Stimulated activated CD8-positive, alpha-beta memory T cell treated with anti-CD3 and anti-CD28 coated beads, Interleukin-2, amount 100 ng/mL, for 48 hours (primary cell): ENCODE measurements at regions not wholly inside any gene's neighbourhood (a gene's known extent, or its start where the extent isn't known, plus 50 kb on each side); places are given as distances from the start of the nearest gene placed in this dataset.
"Not testable (repeated sequence)": the region's sequence is repeated elsewhere in the genome, so short reads cannot be mapped to it uniquely, and the experiment has no call there.

ENCODE experiments used
- DNase-seq, 2 donors: peaks; one replicate each; pipeline ENCODE4 v3.0.0-alpha.2; 2020; ENCODE audit warnings: low read depth in 2 of 2

DNA sequence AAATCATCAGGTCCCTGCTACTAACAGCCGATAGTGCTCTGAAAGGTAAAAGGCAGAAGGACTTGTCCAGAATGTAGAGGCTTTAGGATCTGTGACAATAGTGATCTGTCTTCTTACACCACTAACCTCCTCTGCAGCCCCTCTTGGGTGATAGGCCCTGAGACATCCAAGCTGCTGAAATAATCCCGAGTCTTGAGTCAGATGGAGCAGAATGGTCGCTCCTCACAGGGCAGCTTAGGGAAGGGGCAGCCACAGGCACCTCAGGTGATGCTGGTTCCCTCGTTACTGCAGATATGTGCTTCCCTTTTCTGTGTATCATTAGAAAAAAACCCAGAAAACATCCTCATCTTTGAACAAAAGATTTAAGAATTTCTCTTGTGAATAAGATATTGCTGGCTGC, 157.1 kb upstream of the DLX2 start:
- no peak for DNase-seq

DNA sequence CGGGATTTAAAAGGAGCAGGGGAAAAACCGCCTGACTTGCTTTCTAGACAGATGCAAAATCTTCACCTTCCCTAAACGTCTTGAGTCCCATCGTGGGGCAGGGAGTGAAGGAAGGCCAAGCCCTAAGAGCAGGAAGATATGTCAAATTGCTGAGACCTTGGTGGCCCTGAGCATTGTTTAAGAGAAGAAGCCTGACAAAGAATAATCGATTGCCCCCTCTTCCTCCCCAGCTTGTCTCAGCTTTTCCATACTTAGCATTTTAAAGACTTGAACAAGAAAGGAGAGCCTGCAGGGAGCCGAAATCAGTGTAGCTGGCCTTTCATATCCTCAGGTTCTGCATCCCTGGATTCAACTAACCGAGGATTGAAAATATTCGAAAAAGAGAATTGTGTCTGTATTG, 157.6 kb upstream of the DLX2 start:
- DNase-seq, result no peak

DNA sequence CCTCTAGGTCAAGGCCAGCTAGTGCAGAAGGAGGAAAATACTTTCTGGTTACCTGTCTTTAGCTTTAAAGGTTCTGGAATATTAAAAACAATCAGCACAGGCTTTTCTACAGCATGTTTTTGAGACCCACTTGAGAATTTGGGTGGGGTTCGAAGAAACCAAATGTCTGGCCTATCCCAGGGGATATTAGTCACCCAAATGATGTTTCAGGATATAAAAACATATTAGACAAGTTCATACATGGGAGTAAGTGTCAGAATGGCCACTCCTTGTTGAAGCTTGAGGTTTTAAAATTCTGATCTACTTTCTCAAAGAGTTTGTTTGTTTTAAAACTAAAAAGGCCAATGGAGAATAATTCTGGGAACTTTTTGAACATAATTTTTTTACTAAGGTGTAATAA, 158.6 kb upstream of the DLX2 start:
- DNase-seq, result no peak

DNA sequence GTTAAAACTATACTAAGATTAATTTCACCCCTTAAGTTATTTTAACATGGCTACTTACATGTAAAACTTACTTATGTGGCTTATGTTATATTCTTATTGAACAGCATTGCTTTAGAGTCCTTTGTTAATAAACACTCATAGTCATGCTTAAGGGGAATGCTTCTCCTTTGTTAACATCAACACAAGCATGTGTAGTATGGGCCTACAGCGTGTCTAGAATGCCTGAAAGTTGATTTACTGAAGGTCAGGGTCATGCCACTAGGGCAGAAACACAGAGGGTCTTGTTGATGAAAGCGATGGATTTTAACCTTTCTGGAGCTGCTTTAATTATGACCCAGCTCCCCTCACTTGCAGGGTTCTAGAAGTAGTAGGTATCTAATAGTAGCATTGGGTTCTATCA, 159.8 kb upstream of the DLX2 start:
- no peak for DNase-seq

DNA sequence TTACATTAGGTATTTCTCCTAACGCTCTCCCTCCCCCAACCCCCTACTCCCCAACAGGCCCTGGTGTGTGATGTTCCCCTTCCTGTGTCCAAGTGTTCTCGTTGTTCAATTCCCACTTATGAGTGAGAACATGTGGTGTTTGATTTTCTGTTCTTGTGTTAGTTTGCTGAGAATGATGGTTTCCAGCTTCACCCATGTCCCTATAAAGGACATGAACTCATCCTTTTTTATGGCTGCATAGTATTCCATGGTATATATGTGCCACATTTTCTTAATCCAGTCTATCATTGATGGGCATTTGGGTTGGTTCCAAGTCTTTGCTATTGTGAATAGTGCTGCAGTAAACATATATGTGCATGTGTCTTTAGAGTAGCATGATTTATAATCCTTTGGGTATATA, 162.1 kb upstream of the DLX2 start:
- DNase-seq, result not testable (repeated sequence)

DNA sequence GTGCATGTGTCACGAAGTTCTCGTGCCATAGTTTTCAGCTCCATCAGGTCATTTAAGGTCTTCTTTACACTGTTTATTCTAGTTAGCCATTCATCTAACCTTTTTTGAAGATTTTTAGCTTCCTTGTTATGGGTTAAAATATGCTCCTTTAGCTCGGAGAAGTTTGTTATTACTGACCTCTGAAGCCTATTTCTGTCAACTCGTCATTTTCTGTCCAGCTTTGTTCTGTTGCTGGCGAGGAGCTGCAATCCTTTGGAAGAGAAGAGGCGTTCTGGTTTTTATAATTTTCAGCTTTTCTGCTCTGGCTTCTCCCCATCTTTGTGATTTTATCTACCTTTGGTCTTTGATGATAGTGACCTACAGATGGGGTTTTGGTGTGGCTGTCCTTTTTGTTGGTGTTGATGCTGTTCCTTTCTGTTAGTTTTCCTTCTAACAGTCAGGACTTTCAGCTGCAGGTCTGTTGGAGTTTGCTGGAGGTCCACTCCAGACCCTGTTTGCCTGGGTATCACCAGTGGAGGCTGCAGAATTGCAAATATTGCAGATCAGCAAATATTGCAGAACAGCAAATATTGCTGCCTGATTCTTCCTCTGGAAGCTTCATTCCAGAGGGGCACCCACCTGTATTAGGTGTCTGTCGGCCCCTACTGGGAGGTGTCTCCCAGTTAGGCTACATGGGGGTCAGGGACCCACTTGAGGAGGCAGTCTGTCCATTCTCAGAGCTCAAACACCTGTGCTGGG, 157.7 kb upstream of the ITGA6 start:
- DNase-seq, result not testable (repeated sequence)

DNA sequence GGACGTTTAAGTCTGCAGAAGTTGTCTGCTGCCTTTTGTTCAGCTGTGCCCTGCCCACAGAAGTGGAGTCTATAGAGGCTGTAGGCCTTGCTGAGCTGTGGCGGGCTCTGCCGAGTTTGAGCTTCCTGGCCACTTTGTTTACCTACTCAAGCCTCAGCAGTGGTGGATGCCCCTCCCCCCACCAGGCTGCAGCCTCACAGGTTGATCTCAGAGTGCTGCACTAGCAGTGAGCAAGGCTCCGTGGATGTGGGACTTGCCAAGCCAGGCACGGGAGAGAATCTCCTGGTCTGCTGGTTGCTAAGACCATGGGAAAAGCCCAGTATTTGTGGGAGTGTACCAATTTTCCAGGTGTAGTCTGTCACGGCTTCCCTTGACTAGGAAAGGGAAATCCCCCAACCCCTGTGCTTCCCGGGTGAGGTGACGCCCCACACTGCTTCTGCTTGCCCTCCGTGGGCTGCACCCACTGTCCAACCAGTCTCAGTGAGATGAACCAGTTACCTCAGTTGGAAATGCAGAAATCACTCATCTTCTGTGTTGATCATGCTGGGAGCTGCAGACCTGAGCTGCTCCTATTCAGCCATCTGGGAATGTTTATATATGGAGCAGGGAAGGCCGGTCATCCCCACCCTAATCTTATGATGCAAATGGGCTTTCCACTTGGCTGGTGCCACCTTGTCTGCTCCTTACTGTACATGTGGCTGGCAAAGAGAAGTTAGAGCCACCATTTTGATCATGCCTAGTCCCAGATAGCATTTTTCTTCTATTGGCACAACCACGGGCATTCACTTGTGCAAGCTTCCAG, 156.9 kb upstream of the ITGA6 start:
- no peak for DNase-seq

DNA sequence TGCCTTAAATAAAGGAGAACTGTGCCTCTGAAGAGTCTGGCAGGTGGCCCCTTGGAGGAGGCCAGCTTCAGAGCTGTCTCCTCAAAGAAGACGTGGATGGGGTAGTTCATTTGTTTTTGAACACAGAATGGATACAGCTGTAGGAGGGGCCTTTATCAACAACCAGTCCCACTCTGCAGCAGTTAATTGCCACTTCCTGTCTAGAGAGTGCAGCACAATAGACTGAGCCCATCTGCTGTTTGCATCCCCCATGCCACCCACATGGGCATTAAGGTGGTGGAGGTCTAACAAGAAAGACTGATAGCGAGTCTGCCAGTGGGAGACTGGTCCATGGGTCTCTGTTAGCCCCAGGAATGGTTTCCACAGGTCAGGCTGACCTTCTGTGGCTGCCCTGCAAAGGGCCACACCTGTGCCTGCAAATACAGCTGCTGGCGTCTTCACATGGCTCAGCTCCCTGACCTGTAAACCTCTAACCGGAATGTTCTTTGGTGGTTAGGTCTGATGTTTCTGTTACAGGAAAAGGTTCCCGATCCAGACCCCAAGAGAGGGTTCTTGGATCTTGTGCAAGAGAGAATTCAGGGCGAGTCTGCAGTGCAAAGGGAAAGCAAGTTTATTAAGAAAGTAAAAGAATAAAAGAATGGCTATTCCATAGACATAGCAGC, 153.3 kb upstream of the ITGA6 start:
- no peak for DNase-seq

DNA sequence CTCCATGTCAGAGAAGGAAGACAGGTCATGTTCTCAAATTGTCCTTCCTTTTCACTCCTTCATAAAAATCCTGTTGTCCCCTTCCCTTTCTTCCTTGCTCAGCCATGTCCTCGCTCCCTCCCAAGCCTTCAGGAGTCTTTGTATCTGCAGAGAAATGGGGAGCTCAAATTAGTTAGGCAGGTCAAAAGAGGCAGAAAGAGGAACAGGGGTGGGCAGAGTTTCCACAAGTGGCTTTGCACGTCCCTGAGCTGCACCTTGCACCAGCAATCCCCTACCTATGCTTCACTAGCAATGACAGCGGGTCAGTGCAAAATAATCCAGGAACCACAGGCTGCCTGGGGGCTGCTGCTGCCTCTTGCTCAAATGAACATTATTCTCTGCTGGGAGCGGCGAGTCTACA, 152.1 kb upstream of the ITGA6 start:
- DNase-seq, result no peak

DNA sequence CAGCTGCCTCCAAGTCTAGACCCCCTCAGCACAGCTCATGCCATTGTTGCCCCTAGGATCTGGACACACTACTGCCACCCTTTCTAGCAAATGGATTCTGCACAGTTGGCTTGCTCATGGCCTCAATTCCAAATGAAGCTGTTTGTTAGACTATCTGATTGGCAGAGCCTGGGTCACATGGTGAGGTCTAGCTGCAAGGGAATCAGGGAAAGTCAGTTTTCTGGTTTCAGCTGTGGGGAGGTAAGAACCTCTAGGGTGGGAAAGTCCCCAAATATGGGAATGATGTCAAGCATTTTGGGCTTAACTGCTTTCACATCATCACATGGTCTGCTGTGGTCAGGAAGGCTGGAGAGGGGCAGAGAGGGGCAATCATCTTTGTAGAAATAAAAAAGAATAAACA, 150.4 kb upstream of the ITGA6 start:
- DNase-seq, result no peak

DNA sequence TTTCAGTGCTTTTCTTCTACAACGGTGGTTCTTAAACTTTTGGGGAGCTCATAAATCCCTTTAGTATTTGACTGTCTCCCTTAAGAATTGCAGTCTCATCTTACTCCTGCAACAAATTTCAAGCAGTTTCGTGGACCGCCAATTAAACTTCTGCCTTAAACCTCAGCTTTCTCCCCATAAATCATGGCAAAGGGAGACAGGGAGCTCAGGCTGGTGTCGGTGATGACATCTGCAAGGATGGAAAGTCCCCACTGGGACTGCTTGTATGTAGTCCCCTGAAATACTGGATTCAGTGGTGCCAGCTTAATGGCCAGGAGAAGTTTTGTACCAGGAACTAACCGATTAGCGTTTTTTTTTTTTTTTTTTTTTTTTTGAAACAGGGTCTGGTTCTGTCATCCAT, 148.7 kb upstream of the ITGA6 start:
- no peak for DNase-seq

DNA sequence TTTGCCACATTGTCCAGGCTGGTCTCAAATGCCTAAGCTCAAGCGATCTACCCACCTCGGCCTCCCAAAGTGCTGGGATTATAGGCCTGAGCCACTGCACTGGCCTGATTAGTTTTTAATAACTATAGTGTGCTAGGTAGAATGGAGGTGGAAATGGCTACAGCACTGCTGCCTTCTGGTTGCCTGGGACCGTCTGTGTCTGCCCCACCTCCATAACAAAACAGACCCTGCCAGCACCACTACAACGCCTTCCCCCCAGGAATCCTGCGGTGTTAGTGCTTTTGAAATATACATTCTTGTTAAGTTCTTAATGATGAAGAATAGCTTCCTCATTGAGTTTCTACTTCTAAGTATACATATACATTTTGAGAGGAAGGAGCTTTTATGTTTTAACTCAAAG, 148.2 kb upstream of the ITGA6 start:
- no peak for DNase-seq

DNA sequence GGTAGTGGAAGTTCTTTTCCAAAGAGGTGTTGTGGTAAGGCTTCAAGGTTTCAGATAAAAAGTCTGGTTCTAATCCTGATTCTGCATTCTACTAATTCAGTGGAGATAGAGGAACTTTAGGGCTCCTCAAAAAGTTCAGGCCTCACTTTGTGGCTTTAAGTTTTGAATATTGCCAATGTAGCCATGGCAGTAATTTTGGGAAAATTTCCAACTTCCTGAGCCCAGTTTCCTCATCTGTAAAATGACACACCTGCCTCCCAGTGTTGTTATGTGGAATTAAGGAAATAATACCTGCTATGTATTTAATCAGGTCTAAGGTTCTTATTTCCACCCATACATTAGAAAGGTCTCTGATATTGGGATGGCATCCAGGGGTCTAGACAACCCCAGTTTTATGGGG, 147.6 kb upstream of the ITGA6 start:
- no peak for DNase-seq

DNA sequence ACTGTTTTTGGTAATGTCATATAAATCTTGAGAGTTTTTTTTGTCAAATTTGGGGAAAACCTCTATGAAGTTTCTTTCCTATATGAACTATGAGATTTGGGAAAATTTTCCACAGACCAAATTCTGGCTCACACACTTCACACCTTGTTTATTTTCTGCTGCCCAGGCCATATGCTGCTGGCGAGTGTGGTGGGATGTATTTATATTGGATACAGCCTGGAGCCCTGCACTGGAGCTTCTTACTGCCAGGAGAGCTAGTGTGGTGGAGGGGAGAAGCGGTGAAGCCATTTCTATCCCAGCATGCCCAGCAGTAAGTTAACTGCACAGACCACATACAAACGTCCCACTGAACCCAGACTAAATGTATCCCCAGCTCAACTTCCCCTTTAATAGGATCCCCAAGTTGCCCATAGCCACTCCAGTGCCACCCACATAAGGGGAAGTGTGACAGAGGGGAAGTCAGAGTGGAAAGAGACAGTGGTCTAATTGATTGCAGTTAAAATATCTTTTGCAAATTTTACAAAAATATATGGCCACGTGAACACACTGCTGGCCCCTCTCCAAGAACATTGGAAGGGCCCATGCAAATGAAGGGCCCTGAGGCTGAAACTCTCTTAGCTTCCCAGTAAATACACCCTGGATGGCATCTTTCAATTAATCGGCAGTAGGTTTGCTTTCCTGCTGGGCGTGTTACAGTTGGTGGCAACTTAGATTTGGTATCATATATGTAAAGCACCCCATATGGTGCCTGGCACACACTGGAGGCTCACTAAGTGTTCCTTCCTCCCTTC, 146.6 kb upstream of the ITGA6 start:
- no peak for DNase-seq

DNA sequence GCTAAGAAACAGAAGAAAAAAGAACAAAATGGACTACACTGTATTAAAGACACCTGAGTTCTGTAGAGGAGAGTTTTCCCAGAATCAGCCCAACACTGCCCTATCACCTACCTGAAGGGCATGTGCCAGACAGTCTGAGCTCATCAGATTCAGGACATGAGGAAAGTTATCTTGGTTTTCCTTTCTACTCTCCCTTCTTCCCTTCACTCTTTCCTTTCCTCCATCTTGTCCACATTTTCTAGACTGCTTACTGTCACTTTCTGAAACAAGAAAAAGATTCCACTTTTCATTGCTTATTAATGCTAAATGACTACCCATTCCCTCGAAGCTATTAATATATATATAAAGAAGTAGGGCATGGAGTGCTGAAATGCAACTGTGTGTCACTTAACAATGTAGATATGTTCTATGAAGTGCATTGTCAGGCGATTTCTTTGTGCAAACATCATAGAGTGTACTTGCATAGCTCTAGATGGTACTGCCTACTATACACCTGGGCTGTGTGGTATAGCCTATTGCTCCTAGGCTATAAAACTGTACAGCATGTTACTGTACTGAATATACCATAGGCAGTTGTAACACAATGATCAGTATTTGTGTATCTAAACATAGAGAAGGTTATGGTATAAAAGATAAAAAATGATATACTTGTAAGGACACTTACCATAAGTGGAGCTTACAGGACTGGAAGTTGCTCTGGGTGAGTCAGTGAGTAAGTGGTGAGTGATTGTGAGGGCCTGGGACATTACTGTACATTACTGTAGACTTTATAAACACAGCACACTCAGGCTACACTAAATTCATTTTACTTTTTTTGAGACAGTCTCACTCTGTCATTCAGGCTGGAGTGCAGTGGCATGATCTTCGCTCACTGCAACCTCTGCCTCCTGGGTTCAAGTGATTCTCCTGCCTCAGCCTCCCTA, 145.5 kb upstream of the ITGA6 start:
- DNase-seq, result no peak

DNA sequence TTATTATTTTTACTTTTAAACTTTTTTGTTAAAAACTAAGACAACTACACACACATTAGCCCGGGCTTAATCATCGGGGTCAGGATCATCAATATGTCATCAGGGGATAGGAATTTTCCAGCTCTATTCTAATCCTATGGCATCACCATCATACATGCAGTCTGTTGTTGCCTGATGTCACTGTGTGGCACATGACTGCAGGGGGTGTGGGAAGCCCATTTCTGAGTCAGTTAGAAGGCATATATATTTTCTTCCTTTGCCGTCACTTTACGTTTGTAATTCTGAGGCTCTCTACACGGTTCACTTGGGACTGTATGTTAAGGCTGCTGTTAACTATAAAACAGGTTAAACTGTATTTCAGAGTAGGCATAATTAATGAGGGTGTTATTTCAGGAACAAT, 144.4 kb upstream of the ITGA6 start:
- no peak for DNase-seq

DNA sequence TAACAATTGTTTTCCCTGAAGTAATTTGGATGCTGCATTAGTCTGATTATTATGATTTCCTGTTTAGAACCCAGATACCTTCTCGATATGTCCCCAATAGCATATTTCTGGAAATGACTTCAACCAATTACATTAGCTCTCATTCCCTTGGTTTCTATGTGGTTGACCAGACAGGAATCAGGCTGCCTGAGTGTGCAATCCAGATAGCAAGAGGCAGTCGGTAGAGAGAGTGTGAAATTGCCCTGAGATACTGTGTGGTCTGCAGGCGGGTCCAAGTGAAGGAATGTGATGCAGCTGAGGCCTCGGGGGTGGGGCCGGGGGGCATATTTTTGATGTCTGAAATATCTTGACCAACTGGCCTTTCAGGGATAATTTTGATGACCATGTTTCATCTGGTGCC, 143.9 kb upstream of the ITGA6 start:
- no peak for DNase-seq

DNA sequence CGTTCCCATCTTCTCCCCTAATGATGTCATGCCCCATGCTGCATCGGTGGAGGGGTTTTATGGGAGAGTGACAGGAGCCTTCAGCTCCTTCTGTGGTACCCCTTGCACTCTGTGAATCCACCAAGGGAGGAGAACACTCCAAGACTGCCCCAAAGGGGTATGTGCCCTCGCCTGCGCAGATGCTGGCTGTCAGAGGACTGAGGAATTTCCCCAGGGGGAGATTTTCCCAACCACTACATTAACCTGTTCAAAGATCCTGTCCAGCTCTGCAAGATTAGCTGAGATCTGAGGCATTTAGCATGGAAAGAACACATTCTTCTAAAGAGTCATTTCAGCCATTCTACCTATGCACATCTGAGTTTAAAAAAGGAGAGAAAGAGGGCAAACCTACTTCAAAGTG, 143.2 kb upstream of the ITGA6 start:
- no peak for DNase-seq

DNA sequence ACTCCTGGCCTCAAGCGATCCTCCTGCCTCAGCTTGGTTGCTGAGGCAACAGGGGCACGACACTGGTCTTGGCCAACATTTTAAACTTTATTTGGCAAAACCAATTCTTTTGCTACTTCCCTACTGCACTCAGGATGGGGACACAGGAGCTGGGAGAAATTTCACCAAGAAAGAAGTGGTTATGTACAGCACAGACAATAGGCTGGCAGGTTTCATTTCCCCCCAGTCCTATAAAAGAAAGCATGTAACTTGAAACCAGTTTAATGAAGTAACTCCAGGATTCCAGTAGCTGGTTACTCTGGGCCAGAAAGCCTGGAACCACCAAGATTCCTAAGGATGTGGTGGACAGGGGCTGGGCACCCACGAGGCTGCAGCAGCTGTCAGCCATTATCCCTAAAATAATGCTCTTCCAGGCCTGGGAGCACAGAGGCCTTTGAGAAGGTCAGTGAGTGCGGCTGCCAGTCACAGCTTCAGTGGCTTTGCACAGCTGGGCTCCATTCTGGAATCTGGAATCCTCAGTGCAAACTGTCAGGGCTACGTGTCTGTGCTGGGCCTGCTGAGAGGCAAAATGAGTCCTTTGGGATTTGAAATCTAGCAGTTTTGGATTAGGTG, 142.3 kb upstream of the ITGA6 start:
- DNase-seq, result no peak

DNA sequence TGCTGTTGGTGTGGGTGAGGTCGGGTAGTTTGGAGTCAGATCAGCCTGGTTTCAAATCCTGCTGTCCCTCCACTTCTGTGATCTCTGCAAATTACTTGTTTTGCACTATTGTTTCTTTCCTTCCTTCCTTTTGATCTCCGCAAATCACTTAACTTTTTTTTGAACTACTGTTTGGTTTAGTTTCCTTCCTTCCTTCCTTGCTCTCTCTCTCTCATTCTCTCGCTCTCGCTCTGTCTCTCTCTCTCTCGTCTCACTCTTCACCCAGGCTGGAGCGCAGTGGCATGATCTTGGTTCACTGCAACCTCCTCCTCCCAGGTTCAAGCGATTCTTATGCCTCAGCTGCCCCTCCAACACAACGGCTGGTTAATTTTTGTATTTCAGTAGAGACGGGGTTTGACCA, 141.6 kb upstream of the ITGA6 start:
- DNase-seq, result no peak

DNA sequence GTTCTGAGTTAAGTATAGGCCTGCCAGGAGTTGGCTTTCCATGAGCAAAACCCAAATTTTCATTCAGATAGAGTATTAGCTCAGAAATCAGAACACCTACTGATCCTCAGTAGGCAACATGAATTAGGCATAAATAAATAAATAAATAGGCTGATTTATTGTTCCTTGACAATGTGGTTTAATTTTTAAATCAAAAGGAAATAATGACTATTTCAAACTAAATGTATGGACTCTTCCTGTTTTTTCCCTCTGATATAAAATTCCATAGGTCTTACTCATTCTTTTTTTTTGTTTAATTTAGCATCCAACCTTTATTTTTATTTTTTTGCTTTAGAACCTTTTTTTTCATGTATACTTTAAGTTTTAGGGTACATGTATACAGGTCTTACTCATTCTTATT, 140.2 kb upstream of the ITGA6 start:
- DNase-seq, result no peak
